Sigmoid colon (tissue), 4 donors: ENCODE measurements at regions not wholly inside any gene's neighbourhood (a gene's known extent, or its start where the extent isn't known, plus 50 kb on each side); places are given as distances from the start of the nearest gene placed in this dataset.

Source experiments
- EP300 ChIP-seq, 4 donors: sonication (generic); formaldehyde crosslinking; IDR thresholded peaks; one replicate each; pipeline ENCODE4 v1.6.1; 2017; ENCODE audit warnings: antibody characterized with exemption in 4 of 4
- POLR2A ChIP-seq, 2 donors: fragments of 450-650 bp; IDR thresholded peaks; one replicate each; pipeline ENCODE4 v1.6.1; 2016; ENCODE audit warnings: antibody characterized with exemption in 2 of 2, mild to moderate bottlenecking in 2 of 2, moderate library complexity in 2 of 2
- TF ChIP-seq, protein P1 (sequence below), 4 experiments: fragments of 450-650 bp in 3 of 4; fragments of 200-600 bp in 1 of 4; IDR thresholded peaks; one replicate each; pipeline ENCODE4 v1.5.1; 2016 to 2019; ENCODE audit warnings: antibody characterized with exemption in 4 of 4, mild to moderate bottlenecking in 3 of 4, moderate library complexity in 2 of 4

DNA sequence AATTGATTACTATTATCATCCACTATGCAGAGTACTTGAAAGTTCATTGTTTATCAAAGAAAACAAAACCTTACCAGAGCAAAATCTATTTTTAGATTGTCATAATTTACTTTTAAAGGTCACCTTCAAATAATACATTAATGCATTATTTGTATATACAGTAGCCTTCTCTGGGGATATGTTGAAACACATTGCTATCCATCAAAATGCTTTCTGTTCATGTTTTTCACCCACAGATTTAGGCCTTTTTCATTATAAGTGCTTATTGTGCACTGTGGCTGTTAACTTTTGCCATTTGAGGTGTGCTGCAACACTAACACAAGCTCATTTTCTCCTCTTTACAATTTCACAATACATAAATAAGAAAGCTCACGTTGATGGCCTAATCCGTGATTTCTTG is 74.1 kb upstream of the ANKRD50 start:
- TF ChIP-seq, protein P1, sequence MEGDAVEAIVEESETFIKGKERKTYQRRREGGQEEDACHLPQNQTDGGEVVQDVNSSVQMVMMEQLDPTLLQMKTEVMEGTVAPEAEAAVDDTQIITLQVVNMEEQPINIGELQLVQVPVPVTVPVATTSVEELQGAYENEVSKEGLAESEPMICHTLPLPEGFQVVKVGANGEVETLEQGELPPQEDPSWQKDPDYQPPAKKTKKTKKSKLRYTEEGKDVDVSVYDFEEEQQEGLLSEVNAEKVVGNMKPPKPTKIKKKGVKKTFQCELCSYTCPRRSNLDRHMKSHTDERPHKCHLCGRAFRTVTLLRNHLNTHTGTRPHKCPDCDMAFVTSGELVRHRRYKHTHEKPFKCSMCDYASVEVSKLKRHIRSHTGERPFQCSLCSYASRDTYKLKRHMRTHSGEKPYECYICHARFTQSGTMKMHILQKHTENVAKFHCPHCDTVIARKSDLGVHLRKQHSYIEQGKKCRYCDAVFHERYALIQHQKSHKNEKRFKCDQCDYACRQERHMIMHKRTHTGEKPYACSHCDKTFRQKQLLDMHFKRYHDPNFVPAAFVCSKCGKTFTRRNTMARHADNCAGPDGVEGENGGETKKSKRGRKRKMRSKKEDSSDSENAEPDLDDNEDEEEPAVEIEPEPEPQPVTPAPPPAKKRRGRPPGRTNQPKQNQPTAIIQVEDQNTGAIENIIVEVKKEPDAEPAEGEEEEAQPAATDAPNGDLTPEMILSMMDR (IDR thresholded peaks at IDR 0.05) = no peak
- TF ChIP-seq POLR2A (IDR thresholded peaks at IDR 0.05) (no peak), EP300 (IDR thresholded peaks at IDR 0.05) (no peak)
